Raji (cell line): ENCODE measurements at regions not wholly inside any gene's neighbourhood (a gene's known extent, or its start where the extent isn't known, plus 50 kb on each side); places are given as distances from the start of the nearest gene placed in this dataset.

ENCODE experiments used
- POLR2A ChIP-seq: IDR thresholded peaks from 2 replicates; pipeline ENCODE4 v1.6.1; 2011; ENCODE audit warnings: low read depth, low read length, control low read depth; ENCODE audit not compliant: insufficient read depth

GRCh38 chr6:113102761-113103160 is 754.4 kb upstream of the MARCKS start:
- no peak for TF ChIP-seq POLR2A

- no peak for TF ChIP-seq POLR2A
Observed at GRCh38 chr6:113103634-113104361, 753.3 kb upstream of the MARCKS start.

- no peak for TF ChIP-seq POLR2A
Observed at GRCh38 chr6:113104541-113104940, 752.6 kb upstream of the MARCKS start.

GRCh38 chr6:113104951-113105350 is 752.2 kb upstream of the MARCKS start:
- TF ChIP-seq POLR2A, result no peak

GRCh38 chr6:113110211-113110610 is 746.9 kb upstream of the MARCKS start:
- no peak for TF ChIP-seq POLR2A

GRCh38 chr6:113111550-113111949 is 745.6 kb upstream of the MARCKS start:
- no peak for TF ChIP-seq POLR2A

- no peak for TF ChIP-seq POLR2A
Observed at GRCh38 chr6:113112086-113112485, 745.1 kb upstream of the MARCKS start.

GRCh38 chr6:113115196-113115595 is 741.9 kb upstream of the MARCKS start:
- no peak for TF ChIP-seq POLR2A

GRCh38 chr6:113120224-113120581 is 736.9 kb upstream of the MARCKS start:
- no peak for TF ChIP-seq POLR2A

GRCh38 chr6:113120582-113121285 is 736.4 kb upstream of the MARCKS start:
- TF ChIP-seq POLR2A, result no peak

- no peak for TF ChIP-seq POLR2A
Observed at GRCh38 chr6:113121571-113121970, 735.6 kb upstream of the MARCKS start.

GRCh38 chr6:113122060-113122459 is 735.1 kb upstream of the MARCKS start:
- TF ChIP-seq POLR2A, result no peak

- no peak for TF ChIP-seq POLR2A
Observed at GRCh38 chr6:113125626-113126025, 731.5 kb upstream of the MARCKS start.

GRCh38 chr6:113127786-113128419 is 729.2 kb upstream of the MARCKS start:
- TF ChIP-seq POLR2A, result no peak

GRCh38 chr6:113128661-113129060 is 728.5 kb upstream of the MARCKS start:
- TF ChIP-seq POLR2A, result no peak

GRCh38 chr6:113129991-113130390 is 727.2 kb upstream of the MARCKS start:
- no peak for TF ChIP-seq POLR2A

- no peak for TF ChIP-seq POLR2A
Observed at GRCh38 chr6:113137426-113137825, 719.7 kb upstream of the MARCKS start.

- no peak for TF ChIP-seq POLR2A
Observed at GRCh38 chr6:113140721-113141120, 716.4 kb upstream of the MARCKS start.
